PC-3 (cell line): ENCODE measurements at regions not wholly inside any gene's neighbourhood (a gene's known extent, or its start where the extent isn't known, plus 50 kb on each side); places are given as distances from the start of the nearest gene placed in this dataset.

Source experiments
- CTCF ChIP-seq: fragments of 300-600 bp; sonication (generic); conservative IDR thresholded peaks from 2 replicates; pipeline ENCODE4 v1.5.1; 2017; ENCODE audit warnings: antibody characterized with exemption, low read depth, mild to moderate bottlenecking, low read length
- EZH2 ChIP-seq: fragments of 300-600 bp; sonication (generic); IDR thresholded peaks from one replicate; pipeline ENCODE4 v1.6.1; 2017; ENCODE audit warnings: antibody characterized with exemption, mild to moderate bottlenecking, low read length; ENCODE audit not compliant: unreplicated experiment

- no peak for TF ChIP-seq EZH2
- TF ChIP-seq CTCF, result no peak
These were observed 53.9 kb upstream of the KL start for GRCh38 chr13:32962342-32962741.
